ENCODE measurements at regions not wholly inside any gene's neighbourhood (a gene's known extent, or its start where the extent isn't known, plus 50 kb on each side); places are given as distances from the start of the nearest gene placed in this dataset.

GRCh38 chr3:82229397-82229796 is 468.0 kb upstream of the GBE1 start:
- H3K9me3 Mint-ChIP-seq = peaks cover 3% of the 10 kb centered on the region
- no peaks in the 10 kb centered on the region for H3K27me3 Mint-ChIP-seq (ENCODE audit: low read depth)
- H3K4me1 Mint-ChIP-seq (ENCODE audit: low read depth) = peaks cover 10% of the 10 kb centered on the region
- no peaks in the 10 kb centered on the region for H3K36me3 Mint-ChIP-seq (ENCODE audit: low read depth)
- CTCF ChIA-PET = no interaction called here
- peak; percentile 4 for DNase-seq
- intact Hi-C loops (cut with micrococcal nuclease) = no loop called here
- peak overlapping the region; percentile 0 for H3K4me3 Mint-ChIP-seq
- peak overlapping the region; percentile 1 for H3K27ac Mint-ChIP-seq

GRCh38 chr3:82224661-82225060 is 463.2 kb upstream of the GBE1 start:
- CTCF ChIA-PET = no interaction called here
- no peak overlapping the region for H3K27ac Mint-ChIP-seq

GRCh38 chr3:82222401-82222800 is 461.0 kb upstream of the GBE1 start:
- H3K36me3 Mint-ChIP-seq (ENCODE audit: low read depth) = no peaks in the 10 kb centered on the region
- peaks cover 7% of the 10 kb centered on the region for H3K9me3 Mint-ChIP-seq
- DNase-seq = no peak
- no peak overlapping the region for H3K27ac Mint-ChIP-seq
- H3K27me3 Mint-ChIP-seq (ENCODE audit: low read depth) = no peaks in the 10 kb centered on the region
- CTCF ChIA-PET = no interaction called here
- no peaks in the 10 kb centered on the region for H3K4me1 Mint-ChIP-seq (ENCODE audit: low read depth)
- intact Hi-C loops (cut with micrococcal nuclease) = no loop called here
- H3K4me3 Mint-ChIP-seq = no peak overlapping the region

More at GRCh38 chr3:82224661-82225060, 463.2 kb upstream of the GBE1 start:
- Mint-ChIP-seq H3K36me3 (ENCODE audit: low read depth) (no peaks in the 10 kb centered on the region), H3K9me3 (peaks cover 7% of the 10 kb centered on the region), H3K4me3 (no peak overlapping the region), H3K27me3 (ENCODE audit: low read depth) (no peaks in the 10 kb centered on the region), H3K4me1 (ENCODE audit: low read depth) (peaks cover 6% of the 10 kb centered on the region)
- DNase-seq = no peak
- intact Hi-C loops (cut with micrococcal nuclease) = no loop called here

GRCh38 chr3:82217571-82217970 is 456.1 kb upstream of the GBE1 start:
- no peaks in the 10 kb centered on the region for H3K4me1 Mint-ChIP-seq (ENCODE audit: low read depth)
- H3K27me3 Mint-ChIP-seq (ENCODE audit: low read depth) = no peaks in the 10 kb centered on the region
- H3K4me3 Mint-ChIP-seq = no peak overlapping the region
- intact Hi-C loops (cut with micrococcal nuclease) = no loop called here
- H3K36me3 Mint-ChIP-seq (ENCODE audit: low read depth) = no peaks in the 10 kb centered on the region
- no peaks in the 10 kb centered on the region for H3K9me3 Mint-ChIP-seq
- no peak overlapping the region for H3K27ac Mint-ChIP-seq
- CTCF ChIA-PET = no interaction called here
- DNase-seq = no peak

- intact Hi-C loops (cut with micrococcal nuclease) = no loop called here
- Mint-ChIP-seq H3K27me3 (ENCODE audit: low read depth) (no peaks in the 10 kb centered on the region), H3K27ac (no peak overlapping the region), H3K9me3 (no peaks in the 10 kb centered on the region), H3K4me3 (no peak overlapping the region), H3K4me1 (ENCODE audit: low read depth) (no peaks in the 10 kb centered on the region), H3K36me3 (ENCODE audit: low read depth) (no peaks in the 10 kb centered on the region)
- CTCF ChIA-PET = interaction anchor here (0.6 kb wide), 1 partner anchor 291 kb away, joined by 3 read pairs; no protein-coding TSS in a partner anchor
- no peak for DNase-seq
These were observed 446.7 kb upstream of the GBE1 start for GRCh38 chr3:82208002-82208710.

- CTCF ChIA-PET = no interaction called here
- Mint-ChIP-seq H3K27ac (no peak overlapping the region), H3K36me3 (ENCODE audit: low read depth) (no peaks in the 10 kb centered on the region), H3K4me1 (ENCODE audit: low read depth) (no peaks in the 10 kb centered on the region), H3K4me3 (no peak overlapping the region), H3K27me3 (ENCODE audit: low read depth) (no peaks in the 10 kb centered on the region), H3K9me3 (no peaks in the 10 kb centered on the region)
- intact Hi-C loops (cut with micrococcal nuclease) = no loop called here
- no peak for DNase-seq
These were observed 440.8 kb upstream of the GBE1 start for GRCh38 chr3:82202269-82202668.

- Mint-ChIP-seq H3K27me3 (ENCODE audit: low read depth) (no peaks in the 10 kb centered on the region), H3K4me1 (ENCODE audit: low read depth) (no peaks in the 10 kb centered on the region), H3K4me3 (no peak overlapping the region), H3K9me3 (no peaks in the 10 kb centered on the region), H3K36me3 (ENCODE audit: low read depth) (no peaks in the 10 kb centered on the region), H3K27ac (no peak overlapping the region)
- intact Hi-C loops (cut with micrococcal nuclease) = no loop called here
- CTCF ChIA-PET = no interaction called here
- no peak for DNase-seq
These were observed 439.9 kb upstream of the GBE1 start for GRCh38 chr3:82201316-82201715.

- Mint-ChIP-seq H3K9me3 (no peaks in the 10 kb centered on the region), H3K27me3 (ENCODE audit: low read depth) (no peaks in the 10 kb centered on the region), H3K4me3 (no peak overlapping the region), H3K27ac (no peak overlapping the region), H3K36me3 (ENCODE audit: low read depth) (no peaks in the 10 kb centered on the region), H3K4me1 (ENCODE audit: low read depth) (no peaks in the 10 kb centered on the region)
- intact Hi-C loops (cut with micrococcal nuclease) = no loop called here
- CTCF ChIA-PET = interaction anchor here (0.6 kb wide), 1 partner anchor 98 kb away, joined by 3 read pairs; no protein-coding TSS in a partner anchor
- DNase-seq = no peak
These were observed 436.6 kb upstream of the GBE1 start for GRCh38 chr3:82198009-82198408.

- Mint-ChIP-seq H3K27ac (no peak overlapping the region), H3K4me3 (no peak overlapping the region), H3K27me3 (ENCODE audit: low read depth) (no peaks in the 10 kb centered on the region), H3K9me3 (no peaks in the 10 kb centered on the region), H3K4me1 (ENCODE audit: low read depth) (no peaks in the 10 kb centered on the region), H3K36me3 (ENCODE audit: low read depth) (no peaks in the 10 kb centered on the region)
- no peak for DNase-seq
- CTCF ChIA-PET = no interaction called here
- intact Hi-C loops (cut with micrococcal nuclease) = no loop called here
These were observed 435.2 kb upstream of the GBE1 start for GRCh38 chr3:82196645-82197044.

GRCh38 chr3:82194870-82195269 is 433.4 kb upstream of the GBE1 start:
- Mint-ChIP-seq H3K4me3 (no peak overlapping the region), H3K9me3 (no peaks in the 10 kb centered on the region), H3K36me3 (ENCODE audit: low read depth) (no peaks in the 10 kb centered on the region), H3K4me1 (ENCODE audit: low read depth) (no peaks in the 10 kb centered on the region), H3K27me3 (ENCODE audit: low read depth) (no peaks in the 10 kb centered on the region), H3K27ac (no peak overlapping the region)
- CTCF ChIA-PET = interaction anchor here (0.6 kb wide), 1 partner anchor 295 kb away, joined by 3 read pairs; no protein-coding TSS in a partner anchor
- DNase-seq = no peak
- intact Hi-C loops (cut with micrococcal nuclease) = no loop called here

GRCh38 chr3:82186017-82186416 is 424.6 kb upstream of the GBE1 start:
- no peaks in the 10 kb centered on the region for H3K9me3 Mint-ChIP-seq
- no peaks in the 10 kb centered on the region for H3K36me3 Mint-ChIP-seq (ENCODE audit: low read depth)
- H3K27me3 Mint-ChIP-seq (ENCODE audit: low read depth) = no peaks in the 10 kb centered on the region
- DNase-seq = no peak
- no peak overlapping the region for H3K27ac Mint-ChIP-seq
- H3K4me1 Mint-ChIP-seq (ENCODE audit: low read depth) = no peaks in the 10 kb centered on the region
- intact Hi-C loops (cut with micrococcal nuclease) = no loop called here
- no peak overlapping the region for H3K4me3 Mint-ChIP-seq
- CTCF ChIA-PET = no interaction called here

- Mint-ChIP-seq H3K27me3 (ENCODE audit: low read depth) (no peaks in the 10 kb centered on the region), H3K4me3 (no peak overlapping the region), H3K36me3 (ENCODE audit: low read depth) (no peaks in the 10 kb centered on the region), H3K4me1 (ENCODE audit: low read depth) (no peaks in the 10 kb centered on the region), H3K9me3 (peaks cover 2% of the 10 kb centered on the region), H3K27ac (no peak overlapping the region)
- CTCF ChIA-PET = no interaction called here
- intact Hi-C loops (cut with micrococcal nuclease) = no loop called here
- DNase-seq = no peak
These were observed 417.8 kb upstream of the GBE1 start for GRCh38 chr3:82179291-82179690.

- intact Hi-C loops (cut with micrococcal nuclease) = no loop called here
- no peak for DNase-seq
- H3K9me3 Mint-ChIP-seq = peaks cover 2% of the 10 kb centered on the region
- no peak overlapping the region for H3K4me3 Mint-ChIP-seq
- CTCF ChIA-PET = no interaction called here
- H3K27me3 Mint-ChIP-seq (ENCODE audit: low read depth) = no peaks in the 10 kb centered on the region
- no peak overlapping the region for H3K27ac Mint-ChIP-seq
- no peaks in the 10 kb centered on the region for H3K36me3 Mint-ChIP-seq (ENCODE audit: low read depth)
- H3K4me1 Mint-ChIP-seq (ENCODE audit: low read depth) = no peaks in the 10 kb centered on the region
These were observed 416.8 kb upstream of the GBE1 start for GRCh38 chr3:82178291-82178690.

All from activated naive CD4-positive, alpha-beta T cell treated with anti-CD3 and anti-CD28 coated beads for 36 hours (primary cell).